Mesendoderm (in vitro differentiated cells): ENCODE measurements at regions not wholly inside any gene's neighbourhood (a gene's known extent, or its start where the extent isn't known, plus 50 kb on each side); places are given as distances from the start of the nearest gene placed in this dataset.

Experiments used
- DNase-seq: peaks from one replicate; pipeline ENCODE4 v3.0.0; 2013
- H2AK5ac ChIP-seq: 2 replicates; pipeline ENCODE4 v1.6.1; 2013; ENCODE audit warnings: low read length, inconsistent platforms
- H2BK120ac ChIP-seq: 2 replicates; pipeline ENCODE4 v1.6.1; 2013; ENCODE audit warnings: low read depth, mild to moderate bottlenecking, low read length, moderate library complexity, mixed read lengths
- H2BK15ac ChIP-seq: replicated peaks from 2 replicates; pipeline ENCODE4 v1.6.1; 2013; ENCODE audit warnings: low read depth, mild to moderate bottlenecking, moderate library complexity
- H2BK5ac ChIP-seq: 2 replicates; pipeline ENCODE4 v1.6.1; 2013; ENCODE audit warnings: low read length, inconsistent platforms
- H3K18ac ChIP-seq: 2 replicates; pipeline ENCODE4 v1.6.1; 2013; ENCODE audit warnings: mild to moderate bottlenecking, low read length, mixed read lengths
- H3K23ac ChIP-seq: one replicate; pipeline ENCODE4 v1.6.1; 2013; ENCODE audit warnings: low read length
- H3K27ac ChIP-seq: 2 replicates; pipeline ENCODE4 v1.5.1; 2013; ENCODE audit warnings: low read depth, mild to moderate bottlenecking, inconsistent platforms, low read length, moderate library complexity
- H3K27me3 ChIP-seq: 2 replicates; pipeline ENCODE4 v1.6.1; 2013; ENCODE audit warnings: low read length, control low read depth, mild to moderate bottlenecking, inconsistent platforms; ENCODE audit not compliant: insufficient read depth, poor library complexity
- H3K36me3 ChIP-seq: 2 replicates; pipeline ENCODE4 v1.6.1; 2013; ENCODE audit warnings: low read length, inconsistent platforms; ENCODE audit not compliant: control insufficient read depth, insufficient read depth
- H3K4ac ChIP-seq: one replicate; pipeline ENCODE4 v1.6.1; 2013; ENCODE audit warnings: low read depth, mild to moderate bottlenecking, low read length, moderate library complexity
- H3K4me1 ChIP-seq: 2 replicates; pipeline ENCODE4 v1.6.1; 2013; ENCODE audit warnings: low read depth, low read length, inconsistent platforms; ENCODE audit not compliant: control insufficient read depth
- H3K4me2 ChIP-seq: 2 replicates; pipeline ENCODE4 v1.6.1; 2013; ENCODE audit warnings: low read length
- H3K4me3 ChIP-seq: 2 replicates; pipeline ENCODE4 v1.5.1; 2013; ENCODE audit warnings: mild to moderate bottlenecking, low read length
- H3K56ac ChIP-seq: one replicate; pipeline ENCODE4 v1.6.1; 2013; ENCODE audit warnings: low read length
- H3K79me1 ChIP-seq: 2 replicates; pipeline ENCODE4 v1.6.1; 2013; ENCODE audit warnings: low read length, inconsistent platforms
- H3K79me2 ChIP-seq: 2 replicates; pipeline ENCODE4 v1.6.1; 2013; ENCODE audit warnings: mild to moderate bottlenecking, low read length; ENCODE audit not compliant: control insufficient read depth, insufficient read depth
- H3K9ac ChIP-seq: 2 replicates; pipeline ENCODE4 v1.6.1; 2013; ENCODE audit warnings: low read length, inconsistent platforms
- H4K5ac ChIP-seq: one replicate; pipeline ENCODE4 v1.6.1; 2013; ENCODE audit warnings: low read length
- H4K8ac ChIP-seq: one replicate; pipeline ENCODE4 v1.6.1; 2013; ENCODE audit warnings: low read depth, mild to moderate bottlenecking, control low read depth, low read length, moderate library complexity
- WGBS: extraction: QIAGEN DNeasy Blood & Tissue Kit; methylation state at CpG from one replicate; pipeline ENCODE4 v1.1.7; 2013; ENCODE audit warnings: low lambda C conversion rate, missing lambda C conversion rate; ENCODE audit not compliant: insufficient coverage; ENCODE audit errors: extremely low coverage; 5-methylcytosine and 5-hydroxymethylcytosine counted together

- Histone ChIP-seq H3K79me1 (no peaks in the 10 kb centered on the region), H3K36me3 (no peaks in the 10 kb centered on the region), H2BK120ac (no peak overlapping the region), H3K4me3 (no peak overlapping the region), H3K27me3 (no peaks in the 10 kb centered on the region), H3K4me1 (no peaks in the 10 kb centered on the region), H2BK5ac (no peak overlapping the region), H4K5ac (no peak overlapping the region), H3K4me2 (no peak overlapping the region), H4K8ac (no peak overlapping the region), H3K9ac (no peak overlapping the region), H2AK5ac (no peak overlapping the region), H2BK15ac (no peak overlapping the region), H3K56ac (no peak overlapping the region), H3K27ac (no peak overlapping the region), H3K79me2 (no peaks in the 10 kb centered on the region), H3K4ac (no peak overlapping the region), H3K23ac (no peak overlapping the region), H3K18ac (no peak overlapping the region)
- no CpG with 5 or more reads among the region's 5 CpGs for WGBS
- no peak for DNase-seq
Measured at GRCh38 chr15:70355275-70355795, 257.6 kb upstream of the TLE3 start.

- no peak overlapping the region for H4K8ac ChIP-seq
- H3K4me1 ChIP-seq: no peaks in the 10 kb centered on the region
- no peak overlapping the region for H2BK120ac ChIP-seq
- no CpG with 5 or more reads among the region's 20 CpGs for WGBS
- no peaks in the 10 kb centered on the region for H3K79me2 ChIP-seq
- no peak overlapping the region for H3K27ac ChIP-seq
- no peaks in the 10 kb centered on the region for H3K79me1 ChIP-seq
- no peak overlapping the region for H2BK5ac ChIP-seq
- no peak overlapping the region for H2BK15ac ChIP-seq
- H4K5ac ChIP-seq: no peak overlapping the region
- H3K23ac ChIP-seq: no peak overlapping the region
- H3K27me3 ChIP-seq: no peaks in the 10 kb centered on the region
- H2AK5ac ChIP-seq: no peak overlapping the region
- no peak overlapping the region for H3K18ac ChIP-seq
- no peak overlapping the region for H3K4ac ChIP-seq
- no peak overlapping the region for H3K9ac ChIP-seq
- no peak overlapping the region for H3K4me2 ChIP-seq
- no peak for DNase-seq
- no peak overlapping the region for H3K56ac ChIP-seq
- no peak overlapping the region for H3K4me3 ChIP-seq
- H3K36me3 ChIP-seq: no peaks in the 10 kb centered on the region
Measured at GRCh38 chr15:70354346-70354905, 256.7 kb upstream of the TLE3 start.

- Histone ChIP-seq H3K27ac (no peak overlapping the region), H3K4me3 (no peak overlapping the region), H4K8ac (no peak overlapping the region), H3K23ac (no peak overlapping the region), H3K18ac (no peak overlapping the region), H3K56ac (no peak overlapping the region), H3K79me1 (no peaks in the 10 kb centered on the region), H2BK120ac (no peak overlapping the region), H3K4me1 (no peaks in the 10 kb centered on the region), H3K4ac (no peak overlapping the region), H3K36me3 (no peaks in the 10 kb centered on the region), H3K9ac (no peak overlapping the region), H3K79me2 (no peaks in the 10 kb centered on the region), H2BK15ac (no peak overlapping the region), H3K27me3 (no peaks in the 10 kb centered on the region), H4K5ac (no peak overlapping the region), H2AK5ac (no peak overlapping the region), H2BK5ac (no peak overlapping the region), H3K4me2 (no peak overlapping the region)
- DNase-seq: no peak
- no CpG with 5 or more reads among the region's 12 CpGs for WGBS
Measured at GRCh38 chr15:70353606-70354345, 256.1 kb upstream of the TLE3 start.

- no peaks in the 10 kb centered on the region for H3K27me3 ChIP-seq
- no peak overlapping the region for H2AK5ac ChIP-seq
- WGBS: no CpG with 5 or more reads among the region's 3 CpGs
Measured at GRCh38 chr15:70351941-70352774, 254.4 kb upstream of the TLE3 start.

GRCh38 chr15:70351391-70351790 lies 253.7 kb upstream of the TLE3 start:
- no peaks in the 10 kb centered on the region for H3K79me2 ChIP-seq
- H4K8ac ChIP-seq: no peak overlapping the region
- no peaks in the 10 kb centered on the region for H3K36me3 ChIP-seq
- no peak overlapping the region for H2BK15ac ChIP-seq
- no peak overlapping the region for H4K5ac ChIP-seq
- no peak overlapping the region for H2BK120ac ChIP-seq
- no peak overlapping the region for H3K4me3 ChIP-seq
- no peak overlapping the region for H3K56ac ChIP-seq
- no peak overlapping the region for H3K4me2 ChIP-seq
- no peak overlapping the region for H3K27ac ChIP-seq
- H3K79me1 ChIP-seq: no peaks in the 10 kb centered on the region
- WGBS: no CpG with 5 or more reads among the region's 5 CpGs
- no peaks in the 10 kb centered on the region for H3K27me3 ChIP-seq
- no peak for DNase-seq
- no peak overlapping the region for H2BK5ac ChIP-seq
- H3K9ac ChIP-seq: no peak overlapping the region
- H3K4me1 ChIP-seq: no peaks in the 10 kb centered on the region
- H3K4ac ChIP-seq: no peak overlapping the region
- no peak overlapping the region for H3K18ac ChIP-seq
- no peak overlapping the region for H2AK5ac ChIP-seq
- no peak overlapping the region for H3K23ac ChIP-seq

More at GRCh38 chr15:70351941-70352774, 254.4 kb upstream of the TLE3 start:
- Histone ChIP-seq H3K18ac (no peak overlapping the region), H3K36me3 (no peaks in the 10 kb centered on the region), H3K56ac (no peak overlapping the region), H4K5ac (no peak overlapping the region), H3K4ac (no peak overlapping the region), H4K8ac (no peak overlapping the region), H2BK5ac (no peak overlapping the region), H3K4me3 (no peak overlapping the region), H3K79me1 (no peaks in the 10 kb centered on the region), H3K4me2 (no peak overlapping the region), H3K4me1 (no peaks in the 10 kb centered on the region), H3K23ac (no peak overlapping the region), H3K79me2 (no peaks in the 10 kb centered on the region), H2BK120ac (no peak overlapping the region), H3K27ac (no peak overlapping the region), H3K9ac (no peak overlapping the region), H2BK15ac (no peak overlapping the region)
- DNase-seq: no peak
